Karpas-422 (cell line): ENCODE measurements at regions not wholly inside any gene's neighbourhood (a gene's known extent, or its start where the extent isn't known, plus 50 kb on each side); places are given as distances from the start of the nearest gene placed in this dataset.
"Not testable (repeated sequence)": the region's sequence is repeated elsewhere in the genome, so short reads cannot be mapped to it uniquely, and the experiment has no call there.

Experiments
- DNase-seq: peaks from one replicate; pipeline ENCODE4 v3.0.0-alpha.2; 2015
- H2AFZ ChIP-seq: fragments of 200-600 bp; sonication (generic); 2 replicates; pipeline ENCODE4 v1.6.1; 2014; ENCODE audit warnings: antibody characterized with exemption, low read length, mixed read lengths
- H3K27ac ChIP-seq: fragments of 200-600 bp; sonication (generic); 2 replicates; pipeline ENCODE4 v1.5.1; 2014; ENCODE audit warnings: mild to moderate bottlenecking, low read length, moderate library complexity
- H3K27me3 ChIP-seq: fragments of 200-600 bp; sonication (generic); 2 replicates; pipeline ENCODE4 v1.6.1; 2014; ENCODE audit warnings: low read length, mixed read lengths
- H3K36me3 ChIP-seq: fragments of 200-600 bp; sonication (generic); 2 replicates; pipeline ENCODE4 v1.6.1; 2014; ENCODE audit warnings: low read length, mixed read lengths; ENCODE audit not compliant: insufficient read depth
- H3K4me1 ChIP-seq: fragments of 200-600 bp; sonication (generic); 2 replicates; pipeline ENCODE4 v1.6.1; 2014; ENCODE audit warnings: mild to moderate bottlenecking, low read length, mixed read lengths
- H3K4me2 ChIP-seq: fragments of 200-600 bp; sonication (generic); 2 replicates; pipeline ENCODE4 v1.6.1; 2014; ENCODE audit warnings: low read length, low read depth, mild to moderate bottlenecking; ENCODE audit not compliant: poor library complexity, severe bottlenecking
- H3K4me3 ChIP-seq: fragments of 200-600 bp; sonication (generic); 2 replicates; pipeline ENCODE4 v1.5.1; 2014; ENCODE audit warnings: mild to moderate bottlenecking, antibody characterized with exemption, low read length, mixed read lengths
- H3K79me2 ChIP-seq: fragments of 200-600 bp; sonication (generic); 2 replicates; pipeline ENCODE4 v1.6.1; 2014; ENCODE audit warnings: mild to moderate bottlenecking, low read length, mixed read lengths
- H3K9ac ChIP-seq: fragments of 200-600 bp; sonication (generic); 2 replicates; pipeline ENCODE4 v1.6.0; 2014; ENCODE audit warnings: low read length
- H3K9me2 ChIP-seq: fragments of 200-600 bp; sonication (generic), shearing (Covaris generic); replicated peaks from 2 replicates; pipeline ENCODE4 v1.6.0; 2014; ENCODE audit warnings: mild to moderate bottlenecking, low read length, moderate library complexity; ENCODE audit not compliant: insufficient read depth
- H3K9me3 ChIP-seq: fragments of 300-700, 200-600 bp; sonication (generic); 2 replicates; pipeline ENCODE4 v1.6.1; 2014; ENCODE audit warnings: low read length, mixed read lengths
- H4K20me1 ChIP-seq: fragments of 200-600 bp; sonication (generic); 2 replicates; pipeline ENCODE4 v1.6.1; 2014; ENCODE audit warnings: mild to moderate bottlenecking, antibody characterized with exemption, low read length, low read depth; ENCODE audit not compliant: insufficient read depth

GRCh38 chr2:48201435-48201834 is 113.0 kb upstream of the FOXN2 start:
- H3K4me3 ChIP-seq, DNase-seq, H3K79me2 ChIP-seq, H3K27me3 ChIP-seq, H2AFZ ChIP-seq, H3K4me2 ChIP-seq, H3K9me3 ChIP-seq, H3K36me3 ChIP-seq, H3K27ac ChIP-seq, H3K9ac ChIP-seq, H4K20me1 ChIP-seq, H3K9me2 ChIP-seq: not testable (repeated sequence)
- H3K4me1 ChIP-seq: peaks cover 39% of the 10 kb centered on the region

- Histone ChIP-seq H3K4me1 (peaks cover 32% of the 10 kb centered on the region), H3K9me2 (no peaks in the 10 kb centered on the region), H3K27ac (no peak overlapping the region), H3K27me3 (no peaks in the 10 kb centered on the region), H2AFZ (no peak overlapping the region), H4K20me1 (no peaks in the 10 kb centered on the region), H3K9me3 (no peaks in the 10 kb centered on the region), H3K4me3 (no peak overlapping the region), H3K4me2 (no peak overlapping the region), H3K79me2 (no peaks in the 10 kb centered on the region), H3K36me3 (no peaks in the 10 kb centered on the region), H3K9ac (no peak overlapping the region)
- DNase-seq: no peak
Observed at GRCh38 chr2:48202863-48203642, 111.4 kb upstream of the FOXN2 start.

GRCh38 chr2:48203668-48204067 is 110.8 kb upstream of the FOXN2 start:
- no peaks in the 10 kb centered on the region for H3K36me3 ChIP-seq
- no peaks in the 10 kb centered on the region for H4K20me1 ChIP-seq
- no peak overlapping the region for H2AFZ ChIP-seq
- H3K79me2 ChIP-seq: no peaks in the 10 kb centered on the region
- no peak overlapping the region for H3K4me3 ChIP-seq
- DNase-seq: no peak
- no peak overlapping the region for H3K27ac ChIP-seq
- no peaks in the 10 kb centered on the region for H3K9me2 ChIP-seq
- H3K27me3 ChIP-seq: no peaks in the 10 kb centered on the region
- H3K9me3 ChIP-seq: no peaks in the 10 kb centered on the region
- peaks cover 26% of the 10 kb centered on the region for H3K4me1 ChIP-seq
- no peak overlapping the region for H3K4me2 ChIP-seq
- H3K9ac ChIP-seq: no peak overlapping the region

- Histone ChIP-seq H3K4me2 (no peak overlapping the region), H3K4me1 (peaks cover 18% of the 10 kb centered on the region), H3K79me2 (no peaks in the 10 kb centered on the region), H3K9me3 (no peaks in the 10 kb centered on the region), H4K20me1 (no peaks in the 10 kb centered on the region), H3K9ac (no peak overlapping the region), H3K9me2 (no peaks in the 10 kb centered on the region), H3K27me3 (no peaks in the 10 kb centered on the region), H2AFZ (no peak overlapping the region), H3K4me3 (no peak overlapping the region), H3K36me3 (no peaks in the 10 kb centered on the region), H3K27ac (no peak overlapping the region)
- no peak for DNase-seq
Observed at GRCh38 chr2:48204750-48205136, 109.7 kb upstream of the FOXN2 start.

- Histone ChIP-seq H3K4me2 (no peak overlapping the region), H2AFZ (no peak overlapping the region)
Observed at GRCh38 chr2:48205137-48205798, 109.2 kb upstream of the FOXN2 start.

GRCh38 chr2:48206056-48206656 is 108.3 kb upstream of the FOXN2 start:
- not testable (repeated sequence) for H3K36me3 ChIP-seq, H3K9me2 ChIP-seq, H3K79me2 ChIP-seq, H3K9me3 ChIP-seq, H3K9ac ChIP-seq, H3K27me3 ChIP-seq, H3K4me2 ChIP-seq, H3K27ac ChIP-seq, H4K20me1 ChIP-seq, H2AFZ ChIP-seq, H3K4me1 ChIP-seq, H3K4me3 ChIP-seq, DNase-seq

More at GRCh38 chr2:48205137-48205798, 109.2 kb upstream of the FOXN2 start:
- Histone ChIP-seq H3K36me3 (no peaks in the 10 kb centered on the region), H3K9ac (no peak overlapping the region), H4K20me1 (no peaks in the 10 kb centered on the region), H3K4me1 (peaks cover 14% of the 10 kb centered on the region), H3K4me3 (no peak overlapping the region), H3K27me3 (no peaks in the 10 kb centered on the region), H3K9me3 (no peaks in the 10 kb centered on the region), H3K9me2 (no peaks in the 10 kb centered on the region), H3K79me2 (no peaks in the 10 kb centered on the region), H3K27ac (no peak overlapping the region)
- DNase-seq: no peak

- Histone ChIP-seq H3K9me3 (no peaks in the 10 kb centered on the region), H3K4me3 (no peak overlapping the region), H3K9me2 (no peaks in the 10 kb centered on the region), H3K27ac (no peak overlapping the region), H3K4me2 (no peak overlapping the region), H3K9ac (no peak overlapping the region), H2AFZ (no peak overlapping the region), H3K79me2 (no peaks in the 10 kb centered on the region), H3K4me1 (peaks cover 7% of the 10 kb centered on the region), H3K36me3 (no peaks in the 10 kb centered on the region), H3K27me3 (no peaks in the 10 kb centered on the region), H4K20me1 (no peaks in the 10 kb centered on the region)
- no peak for DNase-seq
Observed at GRCh38 chr2:48207201-48207641, 107.3 kb upstream of the FOXN2 start.

GRCh38 chr2:48207851-48208250 is 106.6 kb upstream of the FOXN2 start:
- Histone ChIP-seq H3K4me2 (no peak overlapping the region), H3K36me3 (no peaks in the 10 kb centered on the region), H3K9ac (no peak overlapping the region), H3K4me1 (peaks cover 7% of the 10 kb centered on the region), H3K27ac (no peak overlapping the region), H4K20me1 (no peaks in the 10 kb centered on the region), H3K79me2 (no peaks in the 10 kb centered on the region), H3K4me3 (no peak overlapping the region), H3K9me3 (no peaks in the 10 kb centered on the region), H2AFZ (no peak overlapping the region), H3K27me3 (no peaks in the 10 kb centered on the region), H3K9me2 (no peaks in the 10 kb centered on the region)
- no peak for DNase-seq
